Body of pancreas (tissue), 4 donors: ENCODE measurements at regions not wholly inside any gene's neighbourhood (a gene's known extent, or its start where the extent isn't known, plus 50 kb on each side); places are given as distances from the start of the nearest gene placed in this dataset.

Experiments used
- POLR2A ChIP-seq, 3 donors: fragments of 450-650 bp; IDR thresholded peaks; one replicate each; pipeline ENCODE4 v1.6.1; 2016; ENCODE audit warnings: antibody characterized with exemption in 3 of 3, mild to moderate bottlenecking in 2 of 3
- TF ChIP-seq, protein P1 (sequence below), 7 experiments: fragments of 450-650 bp in 4 of 7; fragments of 200-600 bp in 3 of 7; sonication (generic) in 3 of 7; IDR thresholded peaks; one replicate each; pipeline ENCODE4 v1.5.1; 2016 to 2019; ENCODE audit warnings: antibody characterized with exemption in 7 of 7

DNA sequence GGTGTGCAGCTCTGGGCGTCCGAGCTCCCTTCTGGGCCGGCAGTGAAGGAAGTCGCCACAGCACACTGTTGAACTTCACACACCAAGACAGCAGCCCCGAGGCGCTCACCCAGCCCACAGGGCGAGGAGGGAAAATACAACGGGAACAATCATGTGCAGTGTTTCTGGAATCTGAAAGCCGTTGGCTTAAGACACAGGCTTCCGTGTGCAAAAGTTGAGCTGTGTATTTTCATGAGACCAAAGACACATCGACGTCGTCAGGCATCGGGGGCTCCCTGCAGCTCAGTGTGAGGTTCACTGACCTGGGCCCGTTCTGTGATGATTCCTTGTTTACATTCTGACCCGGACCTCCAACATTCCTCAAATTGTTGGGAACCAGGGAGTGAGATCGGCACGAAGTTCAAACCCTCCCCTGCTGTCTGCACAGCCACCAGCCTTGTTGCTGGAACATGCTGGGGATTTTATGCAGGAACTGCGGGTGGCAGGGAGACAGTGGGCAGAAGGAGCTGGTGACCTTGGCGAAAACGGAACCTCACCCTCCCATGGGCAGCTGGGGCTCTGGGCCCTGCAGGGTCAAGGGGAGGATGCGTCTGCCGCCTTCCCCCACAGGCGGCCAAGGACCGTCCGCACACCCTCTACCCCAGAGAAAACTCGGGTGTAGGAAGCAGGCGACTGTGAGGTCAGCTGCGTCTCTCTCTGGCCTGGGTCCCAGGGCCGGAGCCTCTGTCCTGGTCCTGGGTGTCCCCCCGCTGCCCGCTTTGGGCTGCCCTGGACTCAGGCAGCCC, 72.2 kb downstream of the METRNL start:
- TF ChIP-seq, protein P1, sequence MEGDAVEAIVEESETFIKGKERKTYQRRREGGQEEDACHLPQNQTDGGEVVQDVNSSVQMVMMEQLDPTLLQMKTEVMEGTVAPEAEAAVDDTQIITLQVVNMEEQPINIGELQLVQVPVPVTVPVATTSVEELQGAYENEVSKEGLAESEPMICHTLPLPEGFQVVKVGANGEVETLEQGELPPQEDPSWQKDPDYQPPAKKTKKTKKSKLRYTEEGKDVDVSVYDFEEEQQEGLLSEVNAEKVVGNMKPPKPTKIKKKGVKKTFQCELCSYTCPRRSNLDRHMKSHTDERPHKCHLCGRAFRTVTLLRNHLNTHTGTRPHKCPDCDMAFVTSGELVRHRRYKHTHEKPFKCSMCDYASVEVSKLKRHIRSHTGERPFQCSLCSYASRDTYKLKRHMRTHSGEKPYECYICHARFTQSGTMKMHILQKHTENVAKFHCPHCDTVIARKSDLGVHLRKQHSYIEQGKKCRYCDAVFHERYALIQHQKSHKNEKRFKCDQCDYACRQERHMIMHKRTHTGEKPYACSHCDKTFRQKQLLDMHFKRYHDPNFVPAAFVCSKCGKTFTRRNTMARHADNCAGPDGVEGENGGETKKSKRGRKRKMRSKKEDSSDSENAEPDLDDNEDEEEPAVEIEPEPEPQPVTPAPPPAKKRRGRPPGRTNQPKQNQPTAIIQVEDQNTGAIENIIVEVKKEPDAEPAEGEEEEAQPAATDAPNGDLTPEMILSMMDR (IDR thresholded peaks at IDR 0.05), result no peak
- TF ChIP-seq POLR2A (IDR thresholded peaks at IDR 0.05), result no peak
